HTR-8/SVneo (cell line): ENCODE measurements at regions not wholly inside any gene's neighbourhood (a gene's known extent, or its start where the extent isn't known, plus 50 kb on each side); places are given as distances from the start of the nearest gene placed in this dataset.

Experiments
- DNase-seq: peaks from one replicate; pipeline ENCODE4 v3.0.0; 2011; ENCODE audit warnings: low spot score, mixed read lengths; ENCODE audit not compliant: insufficient read length
- FAIRE-seq: peaks from 2 replicates; lab custom pipeline; 2011; peaks lifted over from hg19 to GRCh38; lab: Jason Lieb, UNC

DNA sequence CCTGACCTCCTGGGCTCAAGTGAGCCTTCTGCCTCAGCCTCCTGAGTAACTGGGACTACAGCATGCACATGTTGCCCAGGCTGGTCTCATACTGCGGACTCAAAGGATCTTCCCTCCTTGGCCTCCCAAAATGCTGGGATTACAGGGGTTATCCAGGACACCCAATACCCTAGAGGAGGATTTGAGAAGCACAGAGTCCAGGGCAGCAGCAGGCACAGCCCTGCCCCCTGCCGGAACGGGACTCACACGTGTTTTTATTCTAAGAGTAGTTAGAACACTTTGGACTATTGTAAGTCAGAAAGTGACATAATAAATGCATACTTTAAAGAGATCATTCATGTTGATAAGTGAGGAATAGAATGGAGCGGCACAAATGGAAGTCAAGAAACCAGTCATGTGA, 80.2 kb downstream of the C6orf118 start:
- FAIRE-seq, result no peak
- DNase-seq, result no peak

DNA sequence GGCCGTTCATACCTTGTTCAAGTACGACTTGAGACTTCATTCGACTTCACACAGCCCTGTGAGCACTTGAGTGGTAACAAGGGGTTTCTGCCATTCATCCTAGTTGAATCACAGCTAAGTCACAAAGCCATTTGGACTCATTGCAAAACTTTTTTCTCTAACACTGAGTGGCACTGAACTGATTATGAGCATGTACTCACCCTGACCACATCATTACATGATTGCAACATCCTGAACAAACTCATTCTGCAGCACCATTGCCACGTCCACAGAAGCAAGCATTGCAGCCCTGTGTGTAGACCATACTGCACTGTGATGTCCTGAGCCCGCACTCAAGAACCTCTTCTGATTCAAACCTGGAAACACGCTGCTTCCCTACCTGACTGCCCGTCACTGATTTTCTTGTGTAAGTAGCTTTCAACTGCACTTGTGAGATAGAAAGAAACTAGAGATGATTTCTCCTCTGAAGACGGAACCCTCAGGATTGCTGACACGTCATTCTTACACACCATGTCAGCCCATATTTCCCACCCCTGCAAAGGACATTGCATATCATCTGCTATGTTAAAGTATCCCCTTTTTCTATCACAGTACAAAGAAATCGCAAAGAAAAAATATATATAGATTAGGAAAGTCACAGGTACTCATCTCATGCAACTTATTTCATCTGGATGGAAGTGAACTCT, 81.6 kb downstream of the C6orf118 start:
- DNase-seq, result no peak

DNA sequence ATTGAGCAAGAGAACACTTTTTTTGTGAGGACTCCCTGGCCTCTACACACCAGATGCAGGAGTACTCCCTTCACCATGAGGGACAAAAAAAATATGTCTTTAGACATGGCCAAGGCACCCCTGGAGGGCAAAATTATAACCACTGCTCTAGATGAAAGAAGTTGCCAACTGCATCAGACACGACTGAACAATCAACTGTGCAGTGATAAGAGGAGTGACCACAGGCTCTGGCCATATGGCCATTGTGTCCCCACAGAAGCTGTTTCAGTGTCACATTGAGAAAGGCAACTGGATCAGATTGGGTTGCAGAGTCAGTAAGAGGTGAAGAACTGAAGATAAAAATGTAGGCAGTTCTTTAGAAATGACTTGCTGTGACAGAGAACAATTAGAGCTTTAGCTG, 85.7 kb downstream of the C6orf118 start:
- FAIRE-seq (no peak), DNase-seq (no peak)

More for the DNA sequence above, 81.6 kb downstream of the C6orf118 start:
- no peak for FAIRE-seq

DNA sequence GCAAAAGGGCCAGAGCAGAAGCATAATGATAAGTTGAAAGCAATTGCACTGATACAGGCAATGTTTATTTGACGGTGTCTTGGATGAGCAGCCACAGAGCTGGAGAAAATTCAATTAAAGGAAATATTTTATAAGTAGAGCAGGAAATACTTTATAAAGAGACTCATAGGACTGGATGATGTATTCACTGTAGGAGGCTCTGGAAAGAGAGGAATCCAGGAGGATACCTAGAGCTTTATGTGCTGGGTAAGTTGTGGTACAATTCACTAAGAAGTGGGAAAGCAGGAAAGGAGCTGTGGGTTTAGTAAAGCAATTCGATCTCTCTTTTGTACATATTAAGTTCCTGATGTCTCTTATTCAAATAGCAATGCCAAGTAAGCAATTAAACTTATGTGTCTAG, 86.3 kb downstream of the C6orf118 start:
- FAIRE-seq, result no peak
- no peak for DNase-seq

DNA sequence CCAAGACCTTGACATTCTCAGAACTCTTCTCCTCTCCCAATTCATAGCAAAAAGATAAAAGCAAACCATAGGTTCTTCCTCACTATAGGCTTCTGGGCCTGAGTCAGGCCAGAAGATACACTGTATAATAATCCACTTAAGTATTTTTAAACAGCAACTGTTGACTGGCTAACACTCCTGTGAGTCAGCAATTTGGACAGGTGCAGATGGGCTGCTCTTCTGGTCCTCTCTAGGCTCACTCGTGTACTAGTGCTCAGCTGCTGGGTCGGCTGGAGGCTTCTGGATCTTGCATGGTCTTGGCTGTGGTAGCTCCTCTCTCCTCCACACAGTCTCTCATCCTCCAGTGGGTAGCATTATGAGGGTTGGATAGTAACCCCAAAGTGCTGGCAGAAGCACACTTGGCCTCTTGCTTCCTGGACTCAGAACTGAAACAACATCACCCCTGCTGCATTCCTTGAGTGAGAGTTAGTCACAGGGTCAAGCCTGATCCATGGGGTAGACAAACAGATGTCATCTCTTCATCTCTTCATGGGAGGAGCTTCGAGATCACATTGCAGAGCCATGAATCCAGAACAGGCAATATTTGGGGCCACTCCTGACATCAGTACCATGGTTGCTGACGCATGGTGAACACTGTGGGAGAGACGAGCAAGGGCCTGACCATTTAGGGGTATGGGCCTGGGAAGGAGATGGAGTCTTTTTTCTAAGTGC, 86.9 kb downstream of the C6orf118 start:
- DNase-seq (no peak), FAIRE-seq (no peak)

DNA sequence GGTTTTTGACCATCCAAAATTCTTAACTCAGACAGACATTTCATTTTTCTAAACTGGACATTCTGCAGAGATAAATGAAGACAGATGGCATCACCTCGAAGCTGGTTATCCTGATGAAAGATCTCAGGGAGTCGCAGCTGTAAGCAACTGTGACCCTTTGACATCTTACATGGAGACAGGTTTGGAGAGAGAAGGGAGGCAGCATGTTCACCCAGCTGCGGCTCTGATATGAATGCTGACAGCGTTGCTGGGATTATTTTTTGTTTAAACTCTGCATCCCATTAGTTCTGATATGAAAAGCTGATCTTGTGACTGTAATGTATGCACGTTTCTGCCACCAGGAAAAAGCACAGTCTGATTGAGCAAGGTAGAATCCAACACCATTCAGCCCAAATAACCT, 89.4 kb downstream of the C6orf118 start:
- FAIRE-seq (no peak), DNase-seq (no peak)

DNA sequence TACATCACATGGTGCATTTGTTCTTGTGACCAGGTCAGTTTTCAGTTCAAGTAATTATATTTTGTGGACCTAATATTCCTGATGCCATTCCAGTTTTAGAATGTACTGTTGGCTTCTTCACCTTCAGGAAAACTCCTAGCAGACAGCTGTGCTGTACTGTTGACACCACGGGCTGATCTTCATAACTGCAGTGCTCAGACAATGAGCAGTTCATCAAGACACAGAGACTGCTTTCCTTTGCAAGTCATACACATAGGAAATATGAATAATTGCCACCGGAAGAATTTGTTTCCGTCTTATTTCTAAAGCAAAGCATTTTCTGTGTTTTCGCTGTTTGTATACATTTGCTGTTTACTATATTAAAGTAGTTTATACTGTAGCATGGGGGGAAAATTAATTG, 89.8 kb downstream of the C6orf118 start:
- FAIRE-seq, result no peak
- no peak for DNase-seq

DNA sequence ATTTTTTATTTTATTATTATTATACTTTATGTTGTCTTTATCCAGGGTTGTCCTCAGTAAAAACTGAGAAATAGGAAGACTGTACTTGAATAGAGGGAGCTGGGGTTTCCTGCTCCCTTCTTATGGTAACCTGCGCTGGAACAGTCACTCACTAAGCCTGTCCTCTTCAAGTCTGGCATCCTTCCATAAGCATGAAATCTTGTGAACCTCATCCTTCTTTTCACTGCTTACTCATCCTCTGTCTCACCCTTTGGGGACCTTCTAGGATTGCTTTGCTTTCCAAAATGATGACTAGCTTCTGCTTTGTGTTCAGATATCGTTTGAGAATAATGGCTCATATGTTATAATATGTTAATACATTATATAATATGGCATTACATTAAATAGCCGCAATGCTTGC, 90.6 kb downstream of the C6orf118 start:
- DNase-seq (no peak), FAIRE-seq (no peak)

DNA sequence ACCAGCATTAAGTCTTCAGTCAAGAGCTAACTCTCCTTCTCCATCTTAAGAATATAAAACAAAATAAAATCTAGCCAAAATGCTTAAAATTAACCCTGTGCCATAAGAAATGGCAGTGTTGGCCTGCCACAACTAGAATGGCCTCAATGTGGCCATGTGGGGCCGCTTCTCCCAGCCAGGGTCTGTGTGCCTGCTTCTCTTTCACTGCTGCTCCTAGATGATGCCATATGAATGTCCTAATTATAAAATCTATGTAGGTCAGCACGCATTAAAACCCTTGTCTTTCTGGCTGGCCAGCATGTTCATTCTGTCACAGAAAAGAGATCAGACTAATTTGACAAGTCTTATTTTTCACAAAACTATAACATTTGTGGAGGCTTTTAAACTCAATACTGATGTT, 102.6 kb downstream of the C6orf118 start:
- no peak for DNase-seq
- FAIRE-seq, result no peak

DNA sequence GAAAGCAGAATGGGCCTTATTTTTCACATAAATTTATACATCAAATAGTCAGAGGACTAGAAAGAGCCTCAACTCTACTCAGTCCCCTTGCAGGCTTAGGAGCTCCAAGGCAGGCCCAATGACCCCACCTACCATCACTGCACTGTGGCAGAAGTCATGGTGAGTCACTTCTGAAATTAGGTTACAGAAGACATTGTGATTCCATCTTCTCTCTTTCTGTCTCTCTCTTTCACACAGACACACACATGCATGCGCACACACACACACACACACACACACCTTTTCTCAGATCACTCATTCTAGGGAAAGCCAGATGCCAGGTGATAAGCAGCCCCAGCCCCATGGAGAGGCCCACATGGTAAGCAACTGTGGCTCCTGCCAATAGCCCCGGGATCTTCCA, 103.8 kb downstream of the C6orf118 start:
- FAIRE-seq, result no peak

DNA sequence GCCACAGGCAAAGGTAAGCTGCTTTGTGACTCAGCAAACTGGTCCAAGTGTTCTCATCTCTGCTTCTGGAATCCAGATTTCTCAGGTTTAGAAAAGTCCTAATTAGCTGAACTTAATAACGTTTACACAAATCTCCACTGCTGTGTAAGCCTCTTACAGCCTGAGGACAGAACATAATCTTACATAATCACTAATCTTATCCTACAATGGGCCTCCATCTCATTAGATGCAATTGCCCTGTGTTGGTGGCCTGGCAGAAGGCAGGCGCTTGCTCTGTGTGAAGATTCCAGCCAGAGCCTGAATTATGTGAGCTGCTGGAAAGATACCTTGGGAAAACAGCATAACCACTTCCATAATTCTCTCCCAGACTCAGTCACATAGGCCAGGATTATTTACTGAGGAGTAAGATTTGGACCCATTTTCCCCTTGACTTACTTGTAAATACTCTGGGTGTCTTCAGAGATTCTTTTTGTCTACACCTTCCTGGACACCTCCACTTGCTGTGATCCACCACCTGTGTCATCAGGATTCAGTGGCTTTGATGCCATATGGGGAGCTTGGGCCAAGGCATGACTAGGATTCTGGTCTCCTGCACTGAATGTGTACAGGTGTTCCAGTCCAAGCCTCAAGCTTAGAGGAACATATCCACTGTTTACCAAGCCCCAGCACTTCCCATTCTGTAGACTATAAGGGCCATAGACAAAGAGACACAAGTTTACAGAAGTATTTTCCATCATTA, 104.4 kb downstream of the C6orf118 start:
- no peak for FAIRE-seq

More for the DNA sequence above, 103.8 kb downstream of the C6orf118 start:
- no peak for DNase-seq

DNA sequence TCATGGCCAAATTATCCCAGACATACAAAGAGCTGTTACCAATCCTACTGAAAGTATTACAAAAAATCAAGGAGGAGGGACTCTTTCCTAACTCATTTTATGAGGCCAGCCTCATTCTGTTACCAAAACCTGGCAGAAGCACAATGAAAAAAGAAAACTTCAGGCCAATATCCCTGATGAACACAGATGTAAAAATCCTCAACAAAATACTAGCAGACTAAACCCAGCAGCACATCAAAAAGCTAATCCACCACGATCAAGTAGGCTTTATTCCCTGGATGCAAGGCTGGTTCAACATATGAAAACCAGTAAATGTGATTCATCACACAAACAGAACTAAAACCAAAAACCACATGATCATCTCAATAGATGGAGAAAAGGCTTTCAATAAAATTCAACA, 109.2 kb downstream of the C6orf118 start:
- DNase-seq (no peak), FAIRE-seq (no peak)

More for the DNA sequence above, 104.4 kb downstream of the C6orf118 start:
- DNase-seq, result no peak

DNA sequence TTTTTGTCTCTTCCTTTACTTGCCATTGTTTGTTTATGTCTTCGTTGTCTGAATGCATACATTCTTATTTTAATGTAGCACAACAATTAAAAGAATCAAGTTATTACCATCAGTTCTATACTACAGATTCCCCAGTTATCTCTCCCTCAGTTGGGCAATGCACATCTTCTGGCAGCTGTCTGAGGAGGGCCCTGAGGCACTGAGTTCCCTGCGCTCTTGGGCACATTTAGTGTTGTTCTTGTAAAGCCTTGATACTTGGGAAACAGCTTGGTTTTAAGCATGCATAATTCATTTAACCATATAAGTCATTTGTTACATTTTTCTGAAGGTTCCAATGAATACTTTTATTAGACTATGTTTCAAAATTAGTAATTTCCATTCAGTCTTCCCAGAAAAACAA, 117.9 kb downstream of the C6orf118 start:
- FAIRE-seq (no peak), DNase-seq (no peak)

DNA sequence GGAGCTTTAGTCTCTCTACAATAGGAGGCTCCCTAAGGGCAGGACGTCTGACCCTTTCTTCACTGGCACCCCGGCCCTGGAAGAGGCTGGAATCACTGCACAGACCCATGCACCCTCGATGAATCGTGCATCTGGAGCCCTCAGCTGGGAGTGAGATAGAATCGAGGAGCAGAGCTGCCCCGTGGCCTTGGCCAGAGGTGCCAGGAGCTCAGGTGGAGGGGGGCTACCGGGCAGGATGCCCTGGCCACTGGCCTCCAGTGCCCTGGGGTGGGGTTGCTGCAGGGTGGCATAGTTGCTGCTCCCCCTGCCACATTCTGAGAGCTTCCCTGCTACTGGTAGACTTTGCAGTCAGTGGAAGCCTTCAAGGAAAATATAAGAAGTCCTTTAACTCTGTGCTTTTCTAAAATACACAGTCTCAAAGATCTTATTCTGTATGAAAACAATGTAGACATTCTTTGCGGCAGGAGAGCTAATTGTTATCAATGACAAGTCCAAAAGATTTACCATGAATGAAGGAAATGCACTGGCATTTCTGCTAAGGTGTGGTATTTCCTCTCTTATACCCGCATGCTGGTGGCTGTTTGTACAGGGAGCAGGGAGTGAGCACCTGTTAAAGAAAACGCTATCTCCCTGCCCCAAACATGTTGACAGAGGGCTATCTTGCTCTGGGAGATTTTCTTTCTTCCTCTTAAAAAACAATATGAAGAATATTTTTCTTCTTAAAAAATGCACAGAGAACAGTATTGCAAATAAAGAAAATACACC, 122.8 kb downstream of the C6orf118 start:
- DNase-seq (no peak), FAIRE-seq (no peak)

DNA sequence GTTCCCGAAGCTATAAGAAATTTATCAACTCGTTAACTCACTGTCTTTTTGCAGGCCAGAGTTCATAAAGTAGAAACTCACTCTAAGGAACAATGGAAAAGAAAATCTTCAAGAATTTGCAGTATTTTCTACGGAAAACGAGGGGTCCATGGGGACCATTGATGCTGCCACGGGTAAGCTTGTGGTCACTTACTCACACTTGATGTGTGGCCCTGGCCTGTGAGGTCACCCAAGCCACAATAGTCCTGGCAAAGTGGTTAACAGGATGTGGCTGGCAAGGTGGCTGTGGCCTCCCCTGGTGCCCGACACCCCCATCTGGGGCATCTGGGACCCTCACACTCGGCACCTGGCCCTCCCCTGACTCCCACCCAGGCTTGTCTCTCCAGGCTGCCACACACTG, 123.4 kb downstream of the C6orf118 start:
- DNase-seq, result no peak
- FAIRE-seq, result no peak

DNA sequence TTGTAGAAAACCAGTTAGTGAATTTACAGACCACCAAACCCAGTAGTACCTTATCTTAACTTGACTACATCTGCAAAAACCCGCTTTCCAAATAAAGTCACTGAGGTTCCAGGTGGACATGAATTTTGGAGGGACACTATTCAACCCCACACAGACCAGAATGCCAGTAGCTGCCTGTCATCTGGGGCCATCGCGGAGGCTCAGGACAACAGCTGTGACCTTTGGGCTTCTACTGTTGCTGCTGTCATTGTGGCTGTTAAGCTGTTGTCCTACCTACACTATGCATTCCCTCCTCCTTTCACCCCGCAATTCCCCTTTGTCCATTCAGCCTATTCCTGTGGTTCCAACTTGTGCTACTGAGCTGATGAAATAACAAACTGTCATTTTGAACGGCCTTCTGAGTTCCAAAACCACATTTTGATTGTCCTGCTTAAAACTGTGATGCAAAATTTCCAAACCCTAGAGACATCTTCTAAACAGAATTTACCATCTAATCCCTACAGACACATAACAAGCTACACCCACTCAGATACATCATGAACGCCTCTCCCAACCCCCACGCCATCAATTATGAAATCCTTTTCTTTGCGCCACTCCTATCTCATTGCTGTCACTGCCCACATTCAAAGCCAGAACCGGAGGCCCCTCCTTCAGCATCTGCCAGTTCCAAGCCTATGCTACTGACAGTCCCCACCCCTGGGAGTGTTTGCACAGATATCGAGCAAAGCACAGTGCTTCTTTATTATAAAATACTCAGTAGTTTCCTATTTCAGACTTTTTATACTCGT, 125.0 kb downstream of the C6orf118 start:
- FAIRE-seq (no peak), DNase-seq (no peak)

DNA sequence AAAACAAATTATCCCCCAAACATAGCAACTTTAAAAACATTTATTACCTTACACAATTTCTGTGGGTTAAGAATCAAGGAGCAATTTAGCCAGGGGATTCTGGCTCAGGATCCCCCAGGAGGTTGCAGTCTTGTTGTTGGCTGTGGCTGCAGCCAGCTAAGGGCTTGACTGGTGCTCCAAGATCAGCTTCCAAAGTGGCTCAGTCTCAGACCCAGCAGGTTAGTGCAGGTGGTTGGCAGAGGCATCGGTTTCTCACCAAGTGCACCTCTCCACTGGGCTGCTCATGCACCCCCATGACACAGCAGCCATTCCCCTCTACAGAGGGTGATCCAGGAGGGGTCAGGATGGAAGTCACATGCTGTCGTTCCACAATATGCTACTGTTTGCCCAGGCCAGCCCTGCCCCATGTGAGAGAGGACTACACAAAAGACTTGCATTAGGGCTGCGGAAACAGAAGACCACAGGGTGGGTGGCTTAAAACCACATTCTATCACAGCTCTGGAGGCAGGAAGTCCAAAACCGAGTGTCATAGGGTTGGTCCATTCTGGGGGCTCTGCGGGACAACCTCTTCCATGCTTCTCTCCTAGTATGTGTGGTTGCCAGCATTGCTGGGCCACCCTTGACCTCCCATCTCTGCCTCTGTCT, 125.8 kb downstream of the C6orf118 start:
- no peak for DNase-seq

DNA sequence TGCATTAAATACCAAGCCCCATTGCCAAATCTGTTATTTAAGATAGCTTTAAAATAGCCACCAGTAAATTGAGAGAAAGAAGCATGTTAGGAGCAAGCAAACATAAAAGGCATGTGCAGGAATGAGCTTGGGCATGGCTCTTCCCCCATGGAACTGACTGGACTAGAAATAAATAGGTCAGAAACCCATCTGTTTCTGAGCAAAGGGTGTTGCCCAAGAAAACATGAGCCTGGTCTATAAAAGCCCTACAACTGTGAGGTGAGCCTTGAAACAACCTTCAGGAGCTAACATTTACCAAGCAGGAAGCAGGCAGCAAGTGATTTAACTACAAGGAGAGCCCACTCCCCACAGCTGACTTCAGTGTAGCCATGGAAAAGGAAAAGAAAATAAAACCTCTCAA, 126.3 kb downstream of the C6orf118 start:
- FAIRE-seq (no peak), DNase-seq (no peak)

More for the DNA sequence above, 125.8 kb downstream of the C6orf118 start:
- FAIRE-seq, result no peak

DNA sequence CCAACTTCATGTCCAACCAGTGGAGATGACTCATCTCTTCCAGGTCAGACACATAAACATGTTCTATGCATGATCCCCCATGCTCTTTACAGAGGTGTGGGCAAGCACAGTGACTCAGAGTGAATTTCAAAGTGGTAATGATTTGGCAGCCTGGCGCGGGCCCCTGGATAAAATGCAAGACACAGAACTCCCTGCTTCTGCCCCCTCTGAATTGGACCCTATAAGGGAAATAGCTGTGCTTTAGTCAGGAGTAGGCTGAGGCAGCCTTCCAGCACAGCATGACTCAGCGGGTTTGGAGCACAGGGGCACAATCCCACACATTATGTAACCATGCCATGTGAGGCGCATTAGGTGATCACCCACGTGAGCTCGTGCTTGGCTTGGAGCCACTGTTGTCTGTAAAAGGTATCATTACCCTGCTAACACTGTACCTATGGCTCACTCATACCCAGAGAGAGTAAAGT, 127.4 kb downstream of the C6orf118 start:
- DNase-seq (no peak), FAIRE-seq (no peak)
